A549 (cell line): ENCODE measurements at regions not wholly inside any gene's neighbourhood (a gene's known extent, or its start where the extent isn't known, plus 50 kb on each side); places are given as distances from the start of the nearest gene placed in this dataset.

ENCODE experiments used
- ATAC-seq, 2 experiments: fragments of 200-7000 bp in 1 of 2; fragments of >200 bp in 1 of 2; cut with Nextera tagmentation in 1 of 2; cut with Tn5 transposase in 1 of 2; 3 replicates each; pipeline versions ENCODE4 v1.8.0 to v1.9.1; 2018 to 2020; ENCODE audit warnings: mild to moderate bottlenecking in 1 of 2, moderate library complexity in 1 of 2
- CTCF ChIA-PET: fragments of 300-600 bp; sonication (Branson Sonifier 250); formaldehyde crosslinking; extraction: SDS; loops from one replicate; lab custom pipeline; 2021; ENCODE audit warnings: antibody characterized with exemption, inconsistent platforms; lab: Yijun Ruan, JAX
- POLR2A ChIA-PET: fragments of 350-600 bp; formaldehyde crosslinking; extraction: SDS; loops from one replicate; lab custom pipeline; 2021; ENCODE audit warnings: antibody characterized with exemption, inconsistent platforms; lab: Yijun Ruan, JAX
- DNase-seq, 2 experiments: peaks; one replicate each; pipeline versions ENCODE4 v3.0.0 to v3.0.0-alpha.2; 2011 to 2016; ENCODE audit warnings: low read depth in 1 of 2, low spot score in 1 of 2
- FAIRE-seq: peaks from 2 replicates; lab custom pipeline; 2011; peaks lifted over from hg19 to GRCh38; lab: Jason Lieb, UNC
- H3K27ac ChIP-seq, 2 experiments: fragments of >200 bp; sonication (Bioruptor Twin); formaldehyde crosslinking; 3 replicates each; pipeline ENCODE4 v1.5.1; 2016 to 2017
- H3K4me1 ChIP-seq: fragments of >200 bp; sonication (Bioruptor Twin); formaldehyde crosslinking; 3 replicates; pipeline ENCODE4 v1.6.1; 2016
- H3K4me2 ChIP-seq: fragments of >200 bp; sonication (Bioruptor Twin); formaldehyde crosslinking; 3 replicates; pipeline ENCODE4 v1.6.1; 2016
- H3K4me3 ChIP-seq: fragments of >200 bp; sonication (Bioruptor Twin); formaldehyde crosslinking; 3 replicates; pipeline ENCODE4 v1.5.1; 2016
- H3K9me3 ChIP-seq: fragments of >200 bp; sonication (Bioruptor Twin); formaldehyde crosslinking; 3 replicates; pipeline ENCODE4 v1.6.1; 2016
- ATOH8 ChIP-seq: fragments of 250-450 bp; sonication (Bioruptor Pico); IDR thresholded peaks from 2 replicates; pipeline ENCODE4 v1.5.0; 2020; ENCODE audit warnings: low read depth, mild to moderate bottlenecking, moderate library complexity
- BHLHE40 ChIP-seq: IDR thresholded peaks from 2 replicates; pipeline ENCODE4 v1.6.1; 2012; ENCODE audit warnings: low read depth, low read length, inconsistent platforms
- CBX8 ChIP-seq: fragments of 200-600 bp; sonication (generic); IDR thresholded peaks from 2 replicates; pipeline ENCODE4 v1.6.1; 2016
- EHF ChIP-seq: fragments of 250-450 bp; sonication (Bioruptor Pico); IDR thresholded peaks from 2 replicates; pipeline ENCODE4 v1.5.0; 2020; ENCODE audit warnings: mild to moderate bottlenecking
- FOSL2 ChIP-seq, 2 experiments: fragments of 450-650 bp in 1 of 2; fragments of >200 bp in 1 of 2; sonication (Bioruptor Twin) in 1 of 2; formaldehyde crosslinking; IDR thresholded peaks; 2 replicates each; pipeline versions ENCODE4 v1.5.0 to v1.6.1; 2016 to 2020; ENCODE audit warnings: mild to moderate bottlenecking in 1 of 2, moderate library complexity in 1 of 2
- FOXS1 ChIP-seq: fragments of 250-450 bp; sonication (Bioruptor Pico); IDR thresholded peaks from 2 replicates; pipeline ENCODE4 v1.5.0; 2020; ENCODE audit warnings: mild to moderate bottlenecking, moderate library complexity
- HOXA7 ChIP-seq: fragments of 250-450 bp; sonication (Bioruptor Pico); IDR thresholded peaks from 2 replicates; pipeline ENCODE4 v1.5.0; 2020; ENCODE audit warnings: mild to moderate bottlenecking, moderate library complexity
- MAFK ChIP-seq: fragments of 450-650 bp; IDR thresholded peaks from 2 replicates; pipeline ENCODE4 v1.6.1; 2014; ENCODE audit not compliant: partially characterized antibody
- MYC ChIP-seq: IDR thresholded peaks from 2 replicates; pipeline ENCODE4 v1.6.1; 2012; ENCODE audit warnings: mild to moderate bottlenecking, inconsistent platforms, low read length, improper control_type of control experiment, borderline replicate concordance
- NPAS2 ChIP-seq: fragments of 250-450 bp; sonication (Bioruptor Pico); IDR thresholded peaks from 2 replicates; pipeline ENCODE4 v1.8.0; 2022; ENCODE audit warnings: mild to moderate bottlenecking, moderate library complexity, borderline replicate concordance
- POLR2AphosphoS2 ChIP-seq: conservative IDR thresholded peaks from 2 replicates; pipeline ENCODE4 v1.6.1; 2012; ENCODE audit warnings: low read length, improper control_type of control experiment, inconsistent platforms
- RAD21 ChIP-seq, 2 experiments: fragments of >200 bp in 1 of 2; sonication (Bioruptor Twin) in 1 of 2; formaldehyde crosslinking in 1 of 2; IDR thresholded peaks in 1 of 2; conservative IDR thresholded peaks in 1 of 2; 2 replicates in 1 of 2; 3 replicates in 1 of 2; pipeline ENCODE4 v1.6.1; 2012 to 2018; ENCODE audit warnings: inconsistent platforms in 1 of 2
- RCOR1 ChIP-seq: fragments of 150-350 bp; IDR thresholded peaks from 2 replicates; pipeline ENCODE4 v1.6.1; 2014; ENCODE audit warnings: antibody characterized with exemption, low read length, low read depth
- RFX5 ChIP-seq: fragments of 450-650 bp; IDR thresholded peaks from 2 replicates; pipeline ENCODE4 v1.7.1; 2014; ENCODE audit warnings: antibody characterized with exemption, mild to moderate bottlenecking, moderate library complexity
- RNF2 ChIP-seq: fragments of 200-600 bp; sonication (generic); IDR thresholded peaks from 2 replicates; pipeline ENCODE4 v1.6.1; 2016; ENCODE audit warnings: low read depth, mild to moderate bottlenecking, antibody characterized with exemption, moderate library complexity, borderline replicate concordance
- SMC3 ChIP-seq: fragments of >200 bp; sonication (Bioruptor Twin); formaldehyde crosslinking; IDR thresholded peaks from 3 replicates; pipeline ENCODE4 v1.6.1; 2018; ENCODE audit warnings: inconsistent platforms
- ZC3H11A ChIP-seq: fragments of 450-650 bp; IDR thresholded peaks from 2 replicates; pipeline ENCODE4 v1.6.1; 2014; ENCODE audit warnings: antibody characterized with exemption, mild to moderate bottlenecking
- ZFP36 ChIP-seq: fragments of 450-650 bp; IDR thresholded peaks from 2 replicates; pipeline ENCODE4 v1.6.1; 2014; ENCODE audit warnings: borderline replicate concordance; ENCODE audit not compliant: partially characterized antibody
- whole genome bisulfite sequencing: methylation state at CpG from one replicate; pipeline ENCODE4 v1.1.6; 2017; ENCODE audit errors: missing lambda C conversion rate; 5-methylcytosine and 5-hydroxymethylcytosine counted together
- TF ChIP-seq, protein P1 (sequence below): fragments of >200 bp; sonication (Bioruptor Twin); formaldehyde crosslinking; IDR thresholded peaks from 2 replicates; pipeline ENCODE4 v1.6.1; 2016
- TF ChIP-seq, protein P2 (sequence below): fragments of 200-600 bp; sonication (generic); IDR thresholded peaks from 2 replicates; pipeline ENCODE4 v1.6.1; 2016; ENCODE audit warnings: antibody characterized with exemption, mild to moderate bottlenecking, moderate library complexity

DNA sequence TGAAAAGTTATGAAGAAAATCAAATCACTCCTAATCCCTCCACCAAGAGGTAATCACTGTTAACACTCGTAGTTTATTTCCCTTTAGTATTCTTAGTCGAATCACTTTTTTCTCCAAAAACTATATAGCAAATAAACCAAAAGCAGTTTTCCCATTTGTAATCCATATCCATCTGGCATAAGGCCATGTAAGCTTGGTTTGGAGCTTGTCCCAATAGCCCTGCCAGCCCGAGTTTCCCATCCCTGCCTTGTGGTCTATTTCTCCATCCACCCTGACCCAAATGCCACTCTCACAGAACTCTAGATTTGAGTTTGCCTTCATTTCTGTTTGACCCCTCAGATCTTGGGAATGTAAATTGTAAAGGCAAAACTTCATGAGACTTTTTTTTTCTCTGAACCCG lies 71.8 kb upstream of the DSP start:
- H3K4me3 ChIP-seq = no peak overlapping the region
- ChIA-PET CTCF (no interaction called here), POLR2A (no interaction called here)
- no peak overlapping the region for H3K27ac ChIP-seq
- no peak for FAIRE-seq
- 84% methylated on average over 4 of the region's 4 CpGs for WGBS
- no peak overlapping the region for H3K4me2 ChIP-seq
- TF ChIP-seq CBX8 = no peak
- no peak for TF ChIP-seq RFX5
- TF ChIP-seq, protein P1, sequence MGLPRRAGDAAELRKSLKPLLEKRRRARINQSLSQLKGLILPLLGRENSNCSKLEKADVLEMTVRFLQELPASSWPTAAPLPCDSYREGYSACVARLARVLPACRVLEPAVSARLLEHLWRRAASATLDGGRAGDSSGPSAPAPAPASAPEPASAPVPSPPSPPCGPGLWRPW = no peak
- no peak for TF ChIP-seq POLR2AphosphoS2
- TF ChIP-seq RNF2 = no peak
- TF ChIP-seq, protein P2, sequence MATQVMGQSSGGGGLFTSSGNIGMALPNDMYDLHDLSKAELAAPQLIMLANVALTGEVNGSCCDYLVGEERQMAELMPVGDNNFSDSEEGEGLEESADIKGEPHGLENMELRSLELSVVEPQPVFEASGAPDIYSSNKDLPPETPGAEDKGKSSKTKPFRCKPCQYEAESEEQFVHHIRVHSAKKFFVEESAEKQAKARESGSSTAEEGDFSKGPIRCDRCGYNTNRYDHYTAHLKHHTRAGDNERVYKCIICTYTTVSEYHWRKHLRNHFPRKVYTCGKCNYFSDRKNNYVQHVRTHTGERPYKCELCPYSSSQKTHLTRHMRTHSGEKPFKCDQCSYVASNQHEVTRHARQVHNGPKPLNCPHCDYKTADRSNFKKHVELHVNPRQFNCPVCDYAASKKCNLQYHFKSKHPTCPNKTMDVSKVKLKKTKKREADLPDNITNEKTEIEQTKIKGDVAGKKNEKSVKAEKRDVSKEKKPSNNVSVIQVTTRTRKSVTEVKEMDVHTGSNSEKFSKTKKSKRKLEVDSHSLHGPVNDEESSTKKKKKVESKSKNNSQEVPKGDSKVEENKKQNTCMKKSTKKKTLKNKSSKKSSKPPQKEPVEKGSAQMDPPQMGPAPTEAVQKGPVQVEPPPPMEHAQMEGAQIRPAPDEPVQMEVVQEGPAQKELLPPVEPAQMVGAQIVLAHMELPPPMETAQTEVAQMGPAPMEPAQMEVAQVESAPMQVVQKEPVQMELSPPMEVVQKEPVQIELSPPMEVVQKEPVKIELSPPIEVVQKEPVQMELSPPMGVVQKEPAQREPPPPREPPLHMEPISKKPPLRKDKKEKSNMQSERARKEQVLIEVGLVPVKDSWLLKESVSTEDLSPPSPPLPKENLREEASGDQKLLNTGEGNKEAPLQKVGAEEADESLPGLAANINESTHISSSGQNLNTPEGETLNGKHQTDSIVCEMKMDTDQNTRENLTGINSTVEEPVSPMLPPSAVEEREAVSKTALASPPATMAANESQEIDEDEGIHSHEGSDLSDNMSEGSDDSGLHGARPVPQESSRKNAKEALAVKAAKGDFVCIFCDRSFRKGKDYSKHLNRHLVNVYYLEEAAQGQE = no peak
- no peak for TF ChIP-seq NPAS2 (CRISPR knock-in tag)
- no peak for TF ChIP-seq EHF (CRISPR knock-in tag)
- no peak for ATAC-seq
- H3K9me3 ChIP-seq = no peaks in the 10 kb centered on the region
- peaks cover 9% of the 10 kb centered on the region for H3K4me1 ChIP-seq
- no peak for DNase-seq

DNA sequence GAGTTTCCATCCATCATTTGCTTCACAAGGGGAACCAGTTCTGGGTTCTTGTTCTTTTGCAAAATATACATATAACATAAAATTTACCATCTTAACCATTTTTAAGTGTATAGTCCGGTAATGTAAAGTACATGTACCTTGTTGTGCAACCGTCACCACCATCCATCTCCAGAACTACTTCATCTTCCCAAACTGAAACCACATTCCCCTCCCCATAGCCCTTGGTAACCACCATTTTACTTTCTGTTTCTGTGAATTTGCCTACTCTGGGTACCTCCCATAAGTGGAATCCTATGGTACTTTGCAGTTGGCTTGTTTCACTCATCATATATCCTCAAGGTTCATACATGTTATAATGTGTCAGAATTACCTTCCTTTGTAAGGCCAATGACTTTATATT lies 70.3 kb upstream of the DSP start:
- no peak overlapping the region for H3K27ac ChIP-seq
- CTCF ChIA-PET = no interaction called here
- H3K9me3 ChIP-seq = no peaks in the 10 kb centered on the region
- no peak for FAIRE-seq
- WGBS = 95% methylated on average over 2 of the region's 2 CpGs
- POLR2A ChIA-PET = no interaction called here
- H3K4me2 ChIP-seq = no peak overlapping the region
- no peak for ATAC-seq
- TF ChIP-seq EHF (CRISPR knock-in tag) (no peak), CBX8 (no peak), ZC3H11A (no peak), RAD21 (conservative IDR thresholded peaks at IDR 0.05 in 1 of 2, IDR thresholded peaks at IDR 0.05 in 1 of 2) (no peak), HOXA7 (CRISPR knock-in tag) (no peak), SMC3 (no peak), RNF2 (no peak), ZFP36 (no peak), POLR2AphosphoS2 (no peak), MYC (no peak), ATOH8 (CRISPR knock-in tag) (no peak), FOXS1 (CRISPR knock-in tag) (no peak), MAFK (no peak), FOSL2 (IDR thresholded peaks at IDR 0.05) (no peak), FOSL2 (CRISPR knock-in tag; IDR thresholded peaks at IDR 0.05) (no peak), RCOR1 (no peak), BHLHE40 (no peak)
- DNase-seq = no peak
- H3K4me3 ChIP-seq = no peak overlapping the region
- H3K4me1 ChIP-seq = peaks cover 9% of the 10 kb centered on the region
